T47D (cell line): ENCODE measurements at regions not wholly inside any gene's neighbourhood (a gene's known extent, or its start where the extent isn't known, plus 50 kb on each side); places are given as distances from the start of the nearest gene placed in this dataset.

Experiments
- DNase-seq, 2 experiments: peaks; one replicate each; pipeline versions ENCODE4 v3.0.0 to v3.0.0-alpha.2; 2011 to 2012; ENCODE audit warnings: low read depth in 1 of 2, low spot score in 1 of 2
- JUND ChIP-seq: IDR thresholded peaks from 2 replicates; pipeline ENCODE4 v1.6.1; 2012; ENCODE audit warnings: low read depth
- in situ Hi-C: cut with HindIII; loops from 2 replicates; pipeline ENCODE4 v1.10.0; 2016; ENCODE audit warnings: low sequenced_read_pairs, low pct_unique_long_range_greater_than_20kb

GRCh38 chr2:38125842-38126241 lies 49.9 kb upstream of the CYP1B1 start:
- no peak for DNase-seq
- in situ Hi-C loops = no loop called here
- TF ChIP-seq JUND = no peak
